ENCODE measurements at regions not wholly inside any gene's neighbourhood (a gene's known extent, or its start where the extent isn't known, plus 50 kb on each side); places are given as distances from the start of the nearest gene placed in this dataset.

- TF ChIP-seq, protein P1, sequence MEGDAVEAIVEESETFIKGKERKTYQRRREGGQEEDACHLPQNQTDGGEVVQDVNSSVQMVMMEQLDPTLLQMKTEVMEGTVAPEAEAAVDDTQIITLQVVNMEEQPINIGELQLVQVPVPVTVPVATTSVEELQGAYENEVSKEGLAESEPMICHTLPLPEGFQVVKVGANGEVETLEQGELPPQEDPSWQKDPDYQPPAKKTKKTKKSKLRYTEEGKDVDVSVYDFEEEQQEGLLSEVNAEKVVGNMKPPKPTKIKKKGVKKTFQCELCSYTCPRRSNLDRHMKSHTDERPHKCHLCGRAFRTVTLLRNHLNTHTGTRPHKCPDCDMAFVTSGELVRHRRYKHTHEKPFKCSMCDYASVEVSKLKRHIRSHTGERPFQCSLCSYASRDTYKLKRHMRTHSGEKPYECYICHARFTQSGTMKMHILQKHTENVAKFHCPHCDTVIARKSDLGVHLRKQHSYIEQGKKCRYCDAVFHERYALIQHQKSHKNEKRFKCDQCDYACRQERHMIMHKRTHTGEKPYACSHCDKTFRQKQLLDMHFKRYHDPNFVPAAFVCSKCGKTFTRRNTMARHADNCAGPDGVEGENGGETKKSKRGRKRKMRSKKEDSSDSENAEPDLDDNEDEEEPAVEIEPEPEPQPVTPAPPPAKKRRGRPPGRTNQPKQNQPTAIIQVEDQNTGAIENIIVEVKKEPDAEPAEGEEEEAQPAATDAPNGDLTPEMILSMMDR (IDR thresholded peaks at IDR 0.05; ENCODE audit: low read length): no peak
- TF ChIP-seq EZH2 (optimal IDR thresholded peaks at IDR 0.05; ENCODE audit: low read depth, low read length) (no peak), EZH2phosphoT487 (IDR thresholded peaks at IDR 0.05; ENCODE audit: low read length) (no peak)
These were observed 65.0 kb upstream of the IQSEC1 start for GRCh38 chr3:13137941-13138832.
